SKM-1 treated with dmso at 0.1 percent for 144 hours (cell line): ENCODE measurements at regions not wholly inside any gene's neighbourhood (a gene's known extent, or its start where the extent isn't known, plus 50 kb on each side); places are given as distances from the start of the nearest gene placed in this dataset.

Source experiments
- DNase-seq: peaks from one replicate; lab custom pipeline; 2025; ENCODE audit not compliant: unreplicated experiment; lab: John Stamatoyannopoulos, UW

- DNase-seq, result no peak
Measured at GRCh38 chr4:171636606-171637005, 176.6 kb upstream of the GALNTL6 start.

- DNase-seq, result no peak
Measured at GRCh38 chr4:171629737-171630136, 183.5 kb upstream of the GALNTL6 start.

- no peak for DNase-seq
Measured at GRCh38 chr4:171629182-171629581, 184.0 kb upstream of the GALNTL6 start.

GRCh38 chr4:171626554-171626953 lies 186.7 kb upstream of the GALNTL6 start:
- no peak for DNase-seq

GRCh38 chr4:171622729-171623128 lies 190.5 kb upstream of the GALNTL6 start:
- DNase-seq, result no peak

- DNase-seq, result peak; percentile 12
Measured at GRCh38 chr4:171621646-171622045, 191.6 kb upstream of the GALNTL6 start.

GRCh38 chr4:171612907-171613306 lies 200.3 kb upstream of the GALNTL6 start:
- no peak for DNase-seq

- DNase-seq, result no peak
Measured at GRCh38 chr4:171602638-171603355, 210.4 kb upstream of the GALNTL6 start.

- no peak for DNase-seq
Measured at GRCh38 chr4:171601091-171601490, 212.1 kb upstream of the GALNTL6 start.

- DNase-seq, result no peak
Measured at GRCh38 chr4:171599628-171600027, 213.6 kb upstream of the GALNTL6 start.

GRCh38 chr4:171594293-171594692 lies 218.9 kb upstream of the GALNTL6 start:
- DNase-seq, result no peak

GRCh38 chr4:171590716-171591115 lies 222.5 kb upstream of the GALNTL6 start:
- DNase-seq, result no peak

- DNase-seq, result no peak
Measured at GRCh38 chr4:171588764-171589163, 224.4 kb upstream of the GALNTL6 start.

- no peak for DNase-seq
Measured at GRCh38 chr4:171588051-171588545, 225.1 kb upstream of the GALNTL6 start.

- DNase-seq, result no peak
Measured at GRCh38 chr4:171583790-171584189, 229.4 kb upstream of the GALNTL6 start.

GRCh38 chr4:171582961-171583581 lies 230.1 kb upstream of the GALNTL6 start:
- peak; percentile 40 for DNase-seq

GRCh38 chr4:171573181-171573580 lies 240.0 kb upstream of the GALNTL6 start:
- DNase-seq, result no peak

- DNase-seq, result no peak
Measured at GRCh38 chr4:171565130-171565788, 247.9 kb upstream of the GALNTL6 start.

- DNase-seq, result no peak
Measured at GRCh38 chr4:171561419-171561818, 251.8 kb upstream of the GALNTL6 start.

GRCh38 chr4:171553961-171554360 lies 259.2 kb upstream of the GALNTL6 start:
- no peak for DNase-seq

GRCh38 chr4:171542640-171543039 lies 270.6 kb upstream of the GALNTL6 start:
- no peak for DNase-seq

GRCh38 chr4:171538601-171539100 lies 274.6 kb upstream of the GALNTL6 start:
- no peak for DNase-seq
